ENCODE measurements at regions not wholly inside any gene's neighbourhood (a gene's known extent, or its start where the extent isn't known, plus 50 kb on each side); places are given as distances from the start of the nearest gene placed in this dataset.
A peak's percentile ranks its signal among the peaks of the same experiment; 100 is the strongest.

- no peak overlapping the region for H3K4me3 ChIP-seq (ENCODE audit: low read depth, low read length)
- no peak for TF ChIP-seq CTCF (conservative IDR thresholded peaks at IDR 0.05; ENCODE audit: low read depth, low read length)
- no peak for DNase-seq (ENCODE audit: low read depth)
Observed at GRCh38 chr1:115462566-115463076, 124.6 kb upstream of the NGF start.

GRCh38 chr1:115461526-115461925, 123.5 kb upstream of the NGF start:
- TF ChIP-seq CTCF (conservative IDR thresholded peaks at IDR 0.05; ENCODE audit: low read depth, low read length) = no peak
- no peak overlapping the region for H3K4me3 ChIP-seq (ENCODE audit: low read depth, low read length)
- DNase-seq (ENCODE audit: low read depth) = no peak

DNA sequence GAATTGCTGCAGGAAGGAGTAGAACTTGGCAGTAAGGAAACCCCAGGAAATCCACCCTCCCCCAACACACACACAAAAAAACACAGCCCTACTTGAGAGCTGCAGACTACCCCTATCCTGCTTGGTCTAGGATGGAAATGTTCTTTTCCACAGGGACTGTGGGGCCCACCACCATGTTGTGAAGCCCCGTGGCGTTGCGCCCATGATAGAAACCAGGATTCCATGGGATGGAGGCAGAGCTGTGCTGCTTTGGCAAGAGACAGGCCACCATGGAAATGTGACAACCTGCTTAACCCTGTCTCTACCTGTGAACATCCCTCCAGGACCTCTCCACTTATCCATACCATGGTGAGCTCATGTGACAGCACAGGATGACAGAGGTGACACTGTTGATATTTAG, 121.1 kb upstream of the NGF start:
- no peak for DNase-seq (ENCODE audit: low read depth)
- no peak for TF ChIP-seq CTCF (conservative IDR thresholded peaks at IDR 0.05; ENCODE audit: low read depth, low read length)

DNA sequence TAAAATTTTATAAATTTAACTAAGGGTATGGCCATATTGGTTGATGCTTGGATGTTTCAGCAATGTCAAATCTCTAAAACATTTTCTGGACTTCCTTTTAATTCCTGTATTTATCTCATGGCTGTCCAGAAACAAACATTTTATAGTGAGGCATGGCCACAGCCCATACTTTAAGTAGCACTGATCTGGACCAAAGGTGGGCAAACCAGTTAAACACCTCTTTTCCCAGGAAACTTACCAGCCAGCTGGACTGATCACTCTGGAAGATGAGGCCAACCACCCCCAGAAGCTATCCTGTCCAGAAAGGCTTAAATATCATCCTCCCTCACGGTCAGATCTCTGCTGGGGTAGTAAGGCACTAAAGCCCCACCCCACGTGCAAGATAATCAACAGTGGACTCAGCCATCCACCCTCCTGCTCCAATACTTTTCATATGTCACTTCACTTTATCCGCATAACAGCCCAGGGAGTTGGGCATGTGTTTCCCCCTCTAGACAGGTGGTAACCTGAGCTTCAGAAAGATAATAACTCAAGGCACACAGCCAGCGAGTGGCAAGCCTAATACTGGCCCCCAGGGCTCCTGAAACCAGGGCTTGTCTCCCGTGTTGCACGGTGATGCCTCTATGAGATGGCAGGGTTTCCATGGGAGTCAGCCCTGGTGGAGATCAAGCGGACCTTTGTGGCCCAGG, 120.5 kb upstream of the NGF start:
- DNase-seq (ENCODE audit: low read depth) = no peak
- H3K4me3 ChIP-seq (ENCODE audit: low read depth, low read length) = no peak overlapping the region
- TF ChIP-seq CTCF (conservative IDR thresholded peaks at IDR 0.05; ENCODE audit: low read depth, low read length) = no peak

More for the DNA sequence above, 121.1 kb upstream of the NGF start:
- H3K4me3 ChIP-seq (ENCODE audit: low read depth, low read length) = no peak overlapping the region

DNA sequence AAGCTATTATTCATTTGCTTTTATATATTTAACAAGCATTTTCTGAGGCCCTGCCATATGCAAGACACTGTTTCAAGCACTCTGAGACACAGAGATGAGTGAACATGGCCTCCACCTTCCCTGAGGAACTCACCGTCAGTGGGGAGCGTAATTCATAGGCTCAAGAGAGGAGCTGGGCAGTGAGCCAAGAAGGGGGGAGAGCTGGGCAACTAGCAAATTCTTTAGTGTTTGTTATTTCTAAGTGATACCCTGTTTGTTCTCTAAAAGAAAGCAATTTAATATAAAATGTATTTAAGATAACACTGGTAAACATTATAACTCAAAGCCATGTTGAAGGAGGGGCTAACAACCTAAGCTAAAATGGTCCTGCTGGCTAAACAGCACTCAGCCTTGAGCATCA, 119.2 kb upstream of the NGF start:
- peak; percentile 22 for DNase-seq (ENCODE audit: low read depth)
- TF ChIP-seq CTCF (conservative IDR thresholded peaks at IDR 0.05; ENCODE audit: low read depth, low read length) = no peak
- H3K4me3 ChIP-seq (ENCODE audit: low read depth, low read length) = no peak overlapping the region

DNA sequence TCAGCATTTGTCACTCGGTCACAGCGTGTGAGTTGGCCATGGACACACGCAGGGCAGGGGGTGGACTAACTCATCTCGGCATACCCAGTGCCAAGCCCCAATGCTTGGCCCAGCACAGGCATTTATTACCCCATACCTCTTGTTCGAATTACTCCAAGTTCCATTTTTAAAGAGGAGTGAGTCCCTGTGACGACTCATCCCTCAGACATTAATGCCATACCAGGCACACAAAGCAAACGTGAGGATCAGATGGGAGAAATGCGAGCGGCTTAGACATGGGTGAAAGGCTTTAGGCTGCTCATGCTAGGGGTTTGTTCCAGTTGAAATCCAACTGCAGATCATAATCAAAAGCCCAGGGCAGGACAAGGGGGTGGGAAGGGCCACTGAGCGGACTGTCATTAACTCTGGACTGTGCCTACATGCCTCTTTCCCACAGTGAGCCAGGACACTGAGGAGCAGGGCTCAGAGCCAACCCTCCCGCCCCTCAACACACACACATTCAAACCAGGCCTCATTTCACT, 118.5 kb upstream of the NGF start:
- no peak for TF ChIP-seq CTCF (conservative IDR thresholded peaks at IDR 0.05; ENCODE audit: low read depth, low read length)
- DNase-seq (ENCODE audit: low read depth) = no peak
- H3K4me3 ChIP-seq (ENCODE audit: low read depth, low read length) = no peak overlapping the region

Data from choroid plexus epithelial cell (primary cell).